HG03521 (cell line): ENCODE measurements at regions not wholly inside any gene's neighbourhood (a gene's known extent, or its start where the extent isn't known, plus 50 kb on each side); places are given as distances from the start of the nearest gene placed in this dataset.

Source experiments
- ATAC-seq: cut with Tn5 transposase; IDR thresholded peaks from one replicate; pipeline ENCODE4 v1.9.1; 2021; ENCODE audit warnings: mild to moderate bottlenecking, moderate library complexity; ENCODE audit not compliant: unreplicated experiment

GRCh38 chr10:4132216-4132556, 347.2 kb upstream of the KLF6 start:
- ATAC-seq: no peak

- ATAC-seq: peak; percentile 41
Measured at GRCh38 chr10:4131407-4132215, 346.6 kb upstream of the KLF6 start.

DNA sequence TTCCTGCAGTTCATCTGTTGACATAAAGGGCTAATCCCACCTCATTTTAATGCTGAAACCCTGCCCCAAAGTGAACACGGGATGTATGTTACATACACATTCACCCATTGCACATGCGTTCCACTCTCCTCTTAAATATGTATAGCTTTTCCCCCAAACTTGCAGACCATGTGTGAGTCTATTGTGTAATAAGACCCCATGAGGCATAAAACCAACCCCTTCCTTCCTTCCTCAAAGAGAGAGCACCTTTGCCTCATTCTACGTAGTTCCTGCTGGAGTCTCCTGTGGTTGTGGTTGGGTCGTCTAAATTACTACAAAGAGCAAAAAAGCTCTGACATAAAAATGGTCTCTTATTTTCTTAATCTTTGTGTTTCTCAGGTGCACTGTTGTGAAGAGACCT, 345.7 kb upstream of the KLF6 start:
- ATAC-seq: no peak

DNA sequence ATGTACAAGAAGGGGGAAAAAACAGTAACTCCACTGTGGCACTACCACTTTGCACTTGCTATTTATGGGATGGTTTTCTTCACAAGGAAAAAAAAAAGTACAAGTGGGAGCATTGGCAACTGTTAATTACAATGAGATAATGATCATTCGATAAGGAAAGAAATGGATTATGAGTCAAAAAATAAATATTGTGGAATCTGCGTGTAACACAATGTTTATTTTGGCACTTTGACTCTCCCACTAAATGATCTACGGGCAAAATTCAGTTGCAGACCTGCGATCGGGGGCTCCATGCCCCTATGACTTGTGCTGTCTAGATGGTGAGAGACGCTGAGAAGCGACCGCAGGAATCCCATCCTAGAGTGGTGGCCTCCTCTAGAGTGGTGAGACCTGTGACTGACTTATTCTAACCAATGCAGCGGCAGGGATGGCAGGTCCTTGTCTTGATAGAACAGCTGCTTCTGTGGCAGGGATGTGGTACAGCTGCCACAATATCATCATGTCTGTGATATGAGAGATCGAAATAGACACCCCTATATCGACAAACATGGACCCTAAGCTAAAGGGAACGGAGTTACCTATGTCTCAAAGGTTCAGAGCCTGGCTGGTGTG, 345.0 kb upstream of the KLF6 start:
- ATAC-seq: no peak

GRCh38 chr10:4127518-4128315, 342.7 kb upstream of the KLF6 start:
- peak; percentile 67 for ATAC-seq

DNA sequence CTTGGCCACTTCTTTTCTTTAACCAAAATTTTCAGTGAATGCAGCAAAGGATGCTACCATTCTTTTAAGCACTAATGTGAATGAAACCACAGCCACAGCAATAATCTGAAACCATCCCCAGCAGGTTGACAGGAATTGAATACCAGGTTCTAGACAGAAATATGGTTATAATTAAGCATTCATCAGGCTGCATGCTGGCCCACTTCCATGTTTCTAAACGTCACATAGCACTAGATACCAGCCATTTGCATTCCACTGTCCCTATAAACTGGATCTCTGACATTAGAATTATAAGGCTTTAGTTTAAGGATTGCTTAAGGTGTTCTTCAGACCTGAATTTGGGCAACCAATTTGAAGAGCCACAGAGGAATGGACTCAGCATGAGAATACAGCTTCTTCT, 340.8 kb upstream of the KLF6 start:
- ATAC-seq: no peak

GRCh38 chr10:4121502-4122380, 336.7 kb upstream of the KLF6 start:
- ATAC-seq: peak; percentile 60

DNA sequence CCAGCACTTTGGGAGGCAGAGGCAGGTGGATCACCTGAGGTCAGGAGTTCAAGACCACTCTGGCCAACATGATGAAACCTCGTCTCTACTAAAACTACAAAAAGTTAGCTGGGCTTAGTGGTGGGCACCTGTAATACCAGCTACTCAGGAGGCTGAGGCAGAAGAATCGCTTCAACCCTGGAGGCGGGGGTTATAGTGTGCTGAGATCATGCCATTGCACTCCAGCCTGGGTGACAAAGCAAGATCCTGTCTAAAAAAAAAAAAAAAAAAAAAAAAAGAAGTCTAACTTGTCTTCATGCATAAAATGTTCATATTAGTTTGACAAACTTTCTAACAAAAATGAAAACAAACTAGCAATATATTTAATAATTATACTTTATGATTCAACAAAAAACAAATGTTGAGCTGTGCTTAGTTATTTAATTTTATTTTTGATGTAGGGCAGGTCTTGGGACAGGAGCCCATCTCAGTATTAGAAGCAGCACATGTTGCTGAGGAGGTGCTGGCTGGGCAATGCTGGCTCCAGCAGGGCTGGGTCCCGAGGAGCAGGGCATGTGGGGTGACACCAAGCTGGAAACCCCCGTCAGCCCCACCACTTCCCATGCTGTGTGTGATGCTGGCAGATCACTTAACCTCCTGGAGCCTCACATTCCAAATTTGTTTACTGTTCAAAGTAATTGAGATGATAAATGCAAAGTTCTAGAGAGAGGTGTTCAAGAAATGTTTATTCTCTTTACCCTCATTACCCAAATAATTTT, 335.3 kb upstream of the KLF6 start:
- no peak for ATAC-seq

DNA sequence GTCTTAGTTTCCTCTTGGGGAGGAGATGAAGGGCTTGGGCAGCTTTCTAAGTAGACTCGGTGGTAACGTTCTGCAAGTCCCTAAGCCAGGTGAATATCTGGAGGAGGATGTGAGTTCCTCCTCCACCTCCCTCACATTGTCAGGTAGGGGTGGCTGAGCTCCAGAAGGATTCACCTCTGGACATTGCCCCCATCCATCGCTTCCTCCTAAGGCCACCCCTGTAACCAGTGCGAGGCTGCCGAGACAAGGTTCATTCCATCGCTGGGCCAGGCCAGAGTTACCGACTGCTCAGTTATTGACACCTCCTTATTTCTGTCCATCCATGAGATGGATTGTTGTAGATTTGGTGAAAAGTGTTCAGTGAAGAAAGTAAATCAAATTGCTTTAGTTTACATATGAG, 334.1 kb upstream of the KLF6 start:
- no peak for ATAC-seq

DNA sequence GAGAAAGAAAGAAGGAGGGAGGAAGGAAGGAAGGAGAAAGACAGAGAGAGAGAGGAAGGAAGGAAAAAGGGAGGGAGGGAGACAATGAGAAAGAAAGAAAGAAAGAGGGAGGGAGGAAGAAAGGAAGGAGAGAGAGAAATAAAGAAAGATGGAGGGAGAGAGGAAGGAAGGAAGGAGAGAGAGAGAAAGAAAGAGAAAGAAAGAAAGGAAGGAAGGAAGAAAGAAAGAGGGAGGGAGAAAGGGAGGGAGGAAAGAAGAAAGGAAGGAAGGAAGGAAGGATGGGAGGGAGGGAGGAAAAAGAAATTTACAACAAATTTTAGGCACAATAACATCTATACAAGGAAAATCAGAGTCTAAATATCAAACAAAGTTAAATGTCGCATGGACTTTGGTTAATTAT, 332.6 kb upstream of the KLF6 start:
- ATAC-seq: no peak

DNA sequence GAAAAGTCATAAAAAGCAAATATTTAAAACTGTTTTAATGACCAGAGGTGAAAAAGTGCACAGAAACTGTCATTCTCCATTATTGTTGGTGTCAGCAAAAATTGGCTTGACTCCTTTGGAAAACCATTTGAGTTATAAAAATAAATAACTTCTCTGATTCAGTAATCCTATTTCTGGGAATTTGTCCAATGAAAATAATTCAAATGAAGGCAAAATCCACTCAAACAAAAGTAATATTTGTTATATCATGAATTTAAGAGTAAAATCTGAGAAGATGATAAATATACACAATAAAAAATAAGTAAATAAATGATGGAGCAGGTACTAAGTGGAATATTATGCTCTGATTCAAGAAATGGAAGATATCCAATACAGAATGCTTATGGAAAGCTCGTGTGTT, 326.6 kb upstream of the KLF6 start:
- no peak for ATAC-seq

DNA sequence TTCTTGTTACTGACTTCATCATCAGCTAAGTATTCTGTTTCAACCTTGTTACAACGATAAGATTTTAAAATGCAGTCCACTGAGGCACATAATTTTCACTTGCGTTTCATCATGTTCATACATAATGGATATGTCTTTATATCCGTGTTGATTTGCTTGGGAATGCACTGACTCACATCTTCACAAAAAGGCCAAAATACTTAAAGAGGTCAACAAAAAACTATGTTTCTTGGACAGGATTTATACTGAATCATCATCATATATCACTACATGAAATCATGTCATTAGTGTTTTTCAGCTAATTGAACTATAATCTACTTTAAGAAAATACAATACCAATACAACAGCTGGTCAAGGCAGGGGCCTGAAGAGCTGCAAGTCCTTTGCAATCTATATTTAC, 324.5 kb upstream of the KLF6 start:
- no peak for ATAC-seq

DNA sequence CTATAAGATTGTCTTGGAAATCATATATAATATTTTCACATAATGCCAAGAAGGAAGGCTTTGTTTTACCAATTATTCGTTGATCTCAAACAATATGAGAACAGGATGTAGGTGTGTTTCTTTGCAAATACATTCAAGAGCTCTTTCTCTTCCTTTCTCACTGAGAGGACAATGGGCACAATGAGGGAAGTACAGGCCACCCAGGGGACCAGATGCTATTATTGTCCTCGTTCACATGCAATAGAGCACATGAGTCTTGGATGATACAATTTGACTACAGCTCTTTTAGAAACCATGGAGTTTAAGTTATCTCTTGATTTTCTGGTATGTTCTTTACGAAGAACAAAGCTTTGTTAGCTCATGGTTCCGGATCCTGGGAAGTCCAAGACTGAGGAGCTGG, 323.7 kb upstream of the KLF6 start:
- ATAC-seq: no peak

DNA sequence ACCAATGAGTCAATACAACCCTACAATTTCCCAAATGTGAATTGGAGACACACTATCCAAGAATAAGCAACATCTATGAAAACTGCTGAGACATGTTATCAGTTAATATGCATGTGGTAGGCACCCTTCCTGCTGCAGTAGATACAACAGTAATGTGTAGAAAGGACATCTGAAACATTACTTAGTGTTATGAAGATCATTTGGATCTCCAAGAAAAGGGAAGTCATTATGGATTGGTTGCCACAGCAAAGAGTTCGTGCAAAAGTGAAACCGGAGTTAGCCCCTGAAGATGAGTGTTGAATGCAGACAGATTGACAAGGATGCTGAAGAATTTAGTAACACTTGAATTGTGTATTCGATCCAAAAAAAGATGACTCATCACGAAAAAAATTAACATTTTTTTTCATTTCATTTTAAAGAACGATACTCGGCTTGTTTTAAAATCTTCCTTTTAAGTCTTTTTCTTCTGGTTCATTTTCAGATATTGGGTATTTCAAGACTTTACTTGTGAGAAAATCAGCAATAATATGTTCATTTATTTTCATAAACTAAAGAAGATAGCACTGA, 322.4 kb upstream of the KLF6 start:
- ATAC-seq: no peak

- no peak for ATAC-seq
Measured at GRCh38 chr10:4103603-4104002, 318.6 kb upstream of the KLF6 start.

DNA sequence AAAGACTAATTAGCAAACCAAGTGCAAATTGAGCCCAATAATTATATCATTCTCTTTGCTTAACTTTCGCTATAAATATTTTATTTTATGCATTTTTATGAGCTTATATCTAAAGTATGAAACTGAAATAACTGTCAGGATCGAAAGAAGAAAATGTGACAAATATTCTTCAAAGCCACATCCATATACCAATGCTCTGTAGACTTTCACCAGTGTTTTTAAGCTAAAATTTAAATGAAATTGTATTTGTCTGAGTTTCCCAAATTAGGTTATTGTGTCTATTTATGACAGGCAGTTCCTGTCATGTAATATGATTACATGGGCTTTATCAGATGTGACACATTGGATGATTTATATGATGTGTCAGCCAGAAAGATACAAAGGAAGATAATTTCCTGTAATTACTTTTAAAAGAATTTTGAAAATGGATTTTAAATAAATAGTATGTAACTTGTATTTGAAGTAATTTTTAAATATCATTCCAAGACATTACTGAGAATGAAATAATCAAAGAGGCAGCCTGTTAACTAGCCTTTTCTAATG, 317.9 kb upstream of the KLF6 start:
- ATAC-seq: no peak

- ATAC-seq: no peak
Measured at GRCh38 chr10:4101918-4102654, 317.1 kb upstream of the KLF6 start.

GRCh38 chr10:4100380-4100779, 315.4 kb upstream of the KLF6 start:
- ATAC-seq: no peak

DNA sequence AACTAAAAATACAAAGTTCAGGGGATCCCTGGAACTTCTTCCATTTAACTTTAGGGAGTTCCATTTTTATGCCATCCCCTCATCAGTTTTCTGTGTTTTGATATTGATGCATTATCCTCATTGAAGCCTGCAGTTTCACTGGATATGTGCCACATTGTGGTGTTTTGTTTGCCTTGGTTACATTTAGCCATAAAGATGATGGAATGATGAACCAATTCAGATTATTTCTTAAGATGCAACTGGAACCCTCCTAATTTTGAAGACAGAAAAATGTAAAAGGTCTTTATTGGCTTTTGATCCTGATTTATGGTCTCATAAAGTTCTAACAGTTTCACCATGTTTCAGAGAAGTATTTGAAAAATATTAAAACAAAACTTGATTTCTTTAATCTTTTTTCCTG, 314.2 kb upstream of the KLF6 start:
- ATAC-seq: no peak
